Right cardiac atrium (tissue), 5 donors: ENCODE measurements at regions not wholly inside any gene's neighbourhood (a gene's known extent, or its start where the extent isn't known, plus 50 kb on each side); places are given as distances from the start of the nearest gene placed in this dataset.

Experiments
- ATAC-seq, 2 donors: fragments of 200-7000 bp; cut with Tn5 transposase; one replicate each; pipeline versions ENCODE4 v1.8.0 to v1.9.1; 2020; ENCODE audit warnings: moderate library complexity in 2 of 2, mild to moderate bottlenecking in 1 of 2
- DNase-seq, 3 donors: peaks; one replicate each; pipeline ENCODE4 v3.0.0-alpha.2; 2020
- H3K27ac ChIP-seq: one replicate; pipeline ENCODE4 v1.5.1; 2013; ENCODE audit warnings: mild to moderate bottlenecking, low read length, control low read depth, moderate library complexity
- H3K27me3 ChIP-seq: one replicate; pipeline ENCODE4 v1.6.1; 2013; ENCODE audit not compliant: control insufficient read depth, insufficient read depth
- H3K4me1 ChIP-seq: one replicate; pipeline ENCODE4 v1.6.1; 2013; ENCODE audit warnings: low read length; ENCODE audit not compliant: control insufficient read depth, insufficient read depth
- H3K4me3 ChIP-seq: one replicate; pipeline ENCODE4 v1.5.1; 2013; ENCODE audit warnings: low read length, control low read depth
- H3K9me3 ChIP-seq: one replicate; pipeline ENCODE4 v1.6.1; 2013; ENCODE audit warnings: low read length; ENCODE audit not compliant: control insufficient read depth
- WGBS: extraction: QIAGEN DNeasy Blood & Tissue Kit; methylation state at CpG from one replicate; pipeline ENCODE4 v1.1.7; 2013; 5-methylcytosine and 5-hydroxymethylcytosine counted together
- intact Hi-C, 4 donors: fragments of 100-400 bp; cut with DNase I; formaldehyde crosslinking; loops; one replicate each; pipeline versions ENCODE4 v1.11.0 to v1.14.0; 2022 to 2023
- donor health status: healthy with polysubstance abuse.
- donor health status: DM: no; HTN: yes; CAD: no.
- donor health status: DM: no; HTN: no; CAD: no.
- donor health status: DM: no; HTN: yes; CAD: no; lungs with severe emphysema.
- donor health status: DM: yes; HTN: yes; CAD: no.

DNA sequence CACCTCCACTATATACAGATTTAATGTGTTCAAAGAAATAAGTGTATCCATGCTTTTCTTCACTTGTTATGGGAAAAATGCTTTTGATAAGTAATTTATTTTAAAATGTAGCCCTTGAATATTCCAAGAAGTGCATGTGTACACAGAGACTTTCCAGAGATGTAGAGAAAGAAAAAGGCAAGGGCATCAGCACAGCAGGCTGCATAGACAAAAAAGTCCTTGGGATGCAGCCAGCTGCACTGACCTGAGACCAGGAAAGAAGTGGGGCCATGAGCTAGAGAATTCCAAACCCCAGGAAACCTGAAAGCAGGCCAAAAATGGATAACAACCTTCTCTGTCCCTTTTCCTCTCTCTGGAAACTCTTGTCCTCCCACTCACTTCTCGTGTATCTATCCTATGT is 51.6 kb upstream of the PRDM8 start:
- intact Hi-C loops = no loop called here
- H3K4me1 ChIP-seq = no peaks in the 10 kb centered on the region
- H3K4me3 ChIP-seq = no peak overlapping the region
- ATAC-seq (no peak), DNase-seq (no peak)
- no peaks in the 10 kb centered on the region for H3K27me3 ChIP-seq
- 69% methylated on average over 1 of the region's 1 CpG for WGBS
- no peaks in the 10 kb centered on the region for H3K9me3 ChIP-seq
- no peak overlapping the region for H3K27ac ChIP-seq

DNA sequence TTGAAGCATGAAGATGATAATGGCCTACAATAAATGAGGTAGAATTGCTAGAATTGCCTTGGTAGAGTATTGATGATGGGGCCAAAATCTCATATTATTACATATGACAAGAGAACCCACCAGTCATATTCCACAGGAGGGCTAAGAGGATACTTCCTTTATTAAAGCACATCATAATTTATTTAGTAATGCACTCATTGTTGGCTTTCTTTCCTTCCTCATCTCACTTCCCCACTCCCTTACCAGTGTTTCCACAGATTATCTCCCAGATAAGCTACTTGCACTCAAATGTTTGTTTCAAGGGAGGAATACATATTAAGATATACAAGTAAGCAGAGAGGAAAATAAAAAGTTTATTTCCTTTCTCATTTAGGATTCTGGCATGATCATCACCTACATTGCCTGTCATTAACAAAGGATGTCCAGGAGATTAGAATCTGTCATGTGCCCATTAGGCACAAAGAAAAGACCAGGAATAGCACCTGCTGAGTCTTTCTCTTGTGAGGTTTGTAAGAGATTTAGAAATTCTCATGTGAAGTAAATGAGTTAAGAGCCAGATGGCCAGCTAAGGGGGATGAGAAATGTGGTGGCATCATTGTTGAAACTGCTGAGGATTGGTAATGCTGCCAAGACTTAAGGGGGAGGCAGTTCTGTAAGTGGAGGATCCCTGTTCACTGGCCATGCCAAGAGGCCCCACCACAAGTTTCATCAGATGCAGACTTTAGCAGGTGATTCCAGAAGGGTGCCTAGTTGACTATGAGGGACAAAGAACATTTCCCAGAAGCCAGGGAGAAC is 52.4 kb upstream of the PRDM8 start:
- Histone ChIP-seq H3K27ac (no peak overlapping the region), H3K4me1 (no peaks in the 10 kb centered on the region), H3K9me3 (no peaks in the 10 kb centered on the region), H3K27me3 (no peaks in the 10 kb centered on the region), H3K4me3 (no peak overlapping the region)
- ATAC-seq (no peak), DNase-seq (no peak)
- intact Hi-C loops = no loop called here

DNA sequence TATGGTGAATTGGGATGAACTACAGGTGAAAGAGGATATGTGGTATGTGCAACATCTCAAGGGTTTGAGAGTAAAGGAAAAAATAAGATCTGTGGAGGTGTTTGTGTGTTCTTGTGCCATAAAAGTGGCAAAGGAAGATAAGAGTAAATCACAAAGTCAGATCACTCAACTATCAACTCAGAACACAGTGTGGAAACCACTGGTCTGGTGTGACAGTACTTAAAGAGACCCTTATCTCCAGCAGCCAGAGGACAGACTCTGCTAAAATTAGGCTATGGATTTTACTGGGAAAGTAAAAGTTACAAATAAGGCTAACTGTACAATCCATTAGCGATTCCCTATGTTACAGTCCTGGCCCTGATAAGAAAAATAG is 54.0 kb upstream of the PRDM8 start:
- no peaks in the 10 kb centered on the region for H3K4me1 ChIP-seq
- H3K4me3 ChIP-seq = no peak overlapping the region
- no peak overlapping the region for H3K27ac ChIP-seq
- DNase-seq = no peak
- 58% methylated on average over 1 of the region's 1 CpG for WGBS
- no peaks in the 10 kb centered on the region for H3K9me3 ChIP-seq
- no peaks in the 10 kb centered on the region for H3K27me3 ChIP-seq
- ATAC-seq = no peak
- intact Hi-C loops = no loop called here

DNA sequence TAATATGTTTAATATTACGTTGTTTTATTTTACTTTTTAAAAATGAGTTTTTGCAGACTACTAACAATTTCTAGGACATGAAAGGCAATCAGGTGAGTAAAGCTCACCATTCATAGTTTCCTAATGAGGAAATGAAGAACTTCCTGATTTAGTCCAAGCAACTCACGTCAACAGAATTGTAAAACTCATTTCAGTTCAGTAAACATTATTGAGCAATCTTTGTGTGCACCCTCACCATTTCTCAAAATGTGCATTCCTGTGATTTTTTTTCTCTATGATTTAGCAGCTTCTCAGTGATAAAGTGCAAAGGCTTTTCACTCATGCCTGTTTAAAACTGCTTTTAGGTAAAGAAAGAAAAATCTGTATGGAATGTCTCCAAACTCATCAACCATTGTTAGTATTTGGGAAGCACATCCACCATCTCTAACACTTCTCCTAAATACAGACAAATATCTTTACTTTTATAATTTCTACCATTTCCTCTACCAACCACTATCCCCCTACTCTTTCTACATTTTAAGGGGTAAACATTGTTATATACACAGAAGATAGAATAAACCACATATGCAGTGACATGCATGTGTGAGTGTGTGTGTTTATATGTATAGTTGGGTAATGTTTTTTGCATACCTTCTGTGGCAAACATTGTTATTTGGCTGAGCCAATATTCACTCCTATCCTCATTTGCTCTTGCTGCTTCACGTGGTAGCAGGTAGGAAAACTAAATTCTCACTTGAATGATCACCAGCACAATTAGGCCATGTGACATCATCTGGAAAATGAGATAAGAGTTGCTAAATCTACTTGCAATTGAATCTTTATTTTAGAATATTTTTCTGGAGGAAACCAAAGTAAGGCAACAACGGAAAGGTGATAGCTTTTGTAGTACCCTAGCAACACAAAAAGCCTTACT is 54.7 kb upstream of the PRDM8 start:
- H3K9me3 ChIP-seq = no peaks in the 10 kb centered on the region
- H3K4me1 ChIP-seq = no peaks in the 10 kb centered on the region
- no peak overlapping the region for H3K4me3 ChIP-seq
- ATAC-seq (no peak), DNase-seq (no peak)
- no peak overlapping the region for H3K27ac ChIP-seq
- no peaks in the 10 kb centered on the region for H3K27me3 ChIP-seq
- intact Hi-C loops = no loop called here
- 62% methylated on average over 4 of the region's 4 CpGs for WGBS

DNA sequence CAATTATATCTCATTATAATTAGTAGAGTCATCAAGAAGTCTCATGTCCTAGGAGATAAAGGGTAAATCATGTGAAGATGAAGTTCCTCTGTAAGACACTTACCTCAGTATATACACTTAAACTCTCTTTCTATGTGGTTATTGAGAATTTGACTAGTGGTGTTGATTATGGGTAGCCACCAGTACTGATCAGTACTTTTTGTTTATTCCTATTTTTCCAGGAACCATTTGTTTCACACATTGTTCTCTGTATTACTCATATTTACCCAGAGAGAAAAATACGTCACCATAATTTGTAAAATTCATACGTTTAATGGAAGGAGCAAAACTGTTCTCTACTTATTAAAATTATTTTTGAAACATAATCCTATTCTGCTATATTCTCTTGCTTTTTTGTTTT is 55.8 kb upstream of the PRDM8 start:
- Histone ChIP-seq H3K27me3 (no peaks in the 10 kb centered on the region), H3K4me3 (no peak overlapping the region), H3K4me1 (no peaks in the 10 kb centered on the region), H3K27ac (no peak overlapping the region), H3K9me3 (no peaks in the 10 kb centered on the region)
- intact Hi-C loops = no loop called here
- DNase-seq (no peak), ATAC-seq (no peak)
- WGBS = 95% methylated on average over 2 of the region's 2 CpGs

DNA sequence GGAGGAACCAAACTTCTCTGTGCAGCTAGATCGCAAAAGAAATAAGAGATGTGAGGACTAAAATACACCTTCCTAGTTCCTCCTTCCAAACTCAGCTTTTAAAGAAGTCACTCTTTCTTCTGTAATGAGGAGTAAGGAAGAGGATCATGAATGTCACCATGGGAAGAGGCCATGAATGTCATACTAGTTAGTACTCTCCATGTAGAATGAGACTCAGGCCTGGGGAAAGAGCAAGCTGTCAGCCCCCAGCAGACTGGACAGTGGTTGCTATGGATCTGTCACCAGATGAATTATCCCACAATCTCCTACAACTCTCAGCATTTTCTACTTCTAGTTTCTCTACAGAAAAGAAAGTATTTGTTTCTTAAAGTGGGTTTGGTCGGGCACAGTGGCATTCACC is 57.1 kb upstream of the PRDM8 start:
- H3K27ac ChIP-seq = no peak overlapping the region
- H3K27me3 ChIP-seq = no peaks in the 10 kb centered on the region
- H3K4me3 ChIP-seq = no peak overlapping the region
- 91% methylated on average over 2 of the region's 2 CpGs for WGBS
- intact Hi-C loops = no loop called here
- ATAC-seq (no peak), DNase-seq (no peak)
- no peaks in the 10 kb centered on the region for H3K4me1 ChIP-seq
- H3K9me3 ChIP-seq = no peaks in the 10 kb centered on the region

DNA sequence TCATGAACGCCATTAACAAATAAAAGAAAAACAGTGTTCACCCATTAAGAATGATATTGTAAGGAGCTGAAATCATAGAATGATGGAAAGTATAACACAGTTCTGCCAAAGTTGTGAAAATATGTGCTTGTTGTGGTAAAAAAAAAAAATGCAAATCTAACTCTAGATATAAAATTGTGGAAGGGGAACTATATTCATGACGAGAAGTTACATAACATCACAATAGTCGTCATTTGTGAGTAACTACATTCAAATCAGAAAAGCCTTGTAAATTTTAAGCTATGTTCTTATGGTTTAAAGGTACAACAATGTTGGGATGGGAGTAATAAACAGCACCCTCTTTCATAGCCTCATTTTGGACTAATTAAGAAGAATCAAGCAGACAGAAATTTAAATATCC is 57.6 kb upstream of the PRDM8 start:
- Histone ChIP-seq H3K4me3 (no peak overlapping the region), H3K4me1 (no peaks in the 10 kb centered on the region), H3K27ac (no peak overlapping the region), H3K27me3 (no peaks in the 10 kb centered on the region), H3K9me3 (no peaks in the 10 kb centered on the region)
- 86% methylated on average over 3 of the region's 3 CpGs for WGBS
- DNase-seq (no peak), ATAC-seq (no peak)
- intact Hi-C loops = no loop called here

DNA sequence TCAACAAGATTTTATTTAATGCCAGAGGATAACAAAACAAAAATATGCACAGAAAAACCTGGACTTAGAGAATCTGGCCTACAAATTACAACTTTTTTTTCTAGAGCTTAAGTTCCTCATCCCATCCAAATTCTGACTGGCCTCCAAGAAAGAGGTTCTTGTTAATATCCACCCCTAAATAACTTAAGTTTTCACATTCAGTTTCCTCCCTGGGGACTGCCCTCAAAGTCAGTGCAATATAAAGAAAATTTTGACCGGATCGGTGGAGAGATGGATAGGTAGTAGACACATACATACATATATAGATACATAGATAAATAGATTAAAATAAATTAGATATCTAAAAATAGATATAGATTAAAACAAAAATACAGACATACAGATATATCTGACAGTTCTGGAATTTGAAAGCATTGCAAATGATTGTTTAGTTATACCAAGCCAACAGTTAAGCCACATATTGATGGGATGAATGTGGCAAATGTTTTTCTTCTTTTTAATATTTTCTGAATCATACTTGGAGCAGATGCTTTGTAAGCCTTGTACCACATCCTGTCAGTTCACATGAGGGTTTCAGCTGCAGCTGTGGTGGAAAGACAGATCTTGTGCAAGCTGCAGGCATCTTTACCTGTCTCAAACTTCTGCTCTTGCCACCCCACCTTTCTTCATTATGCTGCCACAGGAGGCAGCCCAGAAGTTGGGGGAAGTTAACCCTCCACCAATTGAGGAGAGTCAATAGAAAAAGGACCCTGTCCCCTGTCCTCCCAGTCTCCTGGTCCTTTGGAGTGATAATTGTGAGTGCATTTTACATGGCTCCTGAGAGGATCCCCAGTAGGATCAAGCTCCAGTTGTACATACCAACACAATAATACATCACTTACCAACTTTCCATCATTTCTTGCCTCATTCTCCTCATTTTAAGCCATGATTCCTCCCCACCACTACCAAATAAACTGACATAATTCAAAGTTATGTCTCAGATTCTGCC is 58.5 kb upstream of the PRDM8 start:
- Histone ChIP-seq H3K27ac (no peak overlapping the region), H3K4me1 (no peaks in the 10 kb centered on the region), H3K4me3 (no peak overlapping the region), H3K9me3 (no peaks in the 10 kb centered on the region), H3K27me3 (no peaks in the 10 kb centered on the region)
- 70% methylated on average over 2 of the region's 2 CpGs for WGBS
- intact Hi-C loops = no loop called here
- ATAC-seq (no peak), DNase-seq (no peak)

DNA sequence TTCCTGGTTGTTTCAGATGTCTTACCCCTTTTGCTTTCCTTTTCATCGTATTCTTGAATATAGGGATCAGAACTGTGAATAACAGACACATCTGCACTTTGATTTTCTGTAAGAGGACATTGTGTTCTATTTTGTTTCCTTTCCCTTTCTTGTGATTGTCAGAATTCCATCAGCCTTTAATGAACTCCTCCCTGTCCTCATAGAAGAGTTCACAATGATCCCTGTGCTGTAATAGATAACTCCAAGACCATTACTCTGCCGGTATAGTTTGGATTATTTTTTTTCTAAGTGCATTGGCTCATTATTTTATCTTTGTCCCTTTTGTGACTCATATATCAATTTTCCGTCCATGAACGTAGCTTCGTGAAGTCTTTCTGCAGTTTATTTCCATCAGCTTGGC is 59.7 kb upstream of the PRDM8 start:
- no peak for ATAC-seq
- Histone ChIP-seq H3K27me3 (no peaks in the 10 kb centered on the region), H3K4me1 (no peaks in the 10 kb centered on the region), H3K4me3 (no peak overlapping the region), H3K27ac (no peak overlapping the region), H3K9me3 (no peaks in the 10 kb centered on the region)
- intact Hi-C loops = no loop called here
- 85% methylated on average over 5 of the region's 5 CpGs for WGBS
- no peak for DNase-seq

DNA sequence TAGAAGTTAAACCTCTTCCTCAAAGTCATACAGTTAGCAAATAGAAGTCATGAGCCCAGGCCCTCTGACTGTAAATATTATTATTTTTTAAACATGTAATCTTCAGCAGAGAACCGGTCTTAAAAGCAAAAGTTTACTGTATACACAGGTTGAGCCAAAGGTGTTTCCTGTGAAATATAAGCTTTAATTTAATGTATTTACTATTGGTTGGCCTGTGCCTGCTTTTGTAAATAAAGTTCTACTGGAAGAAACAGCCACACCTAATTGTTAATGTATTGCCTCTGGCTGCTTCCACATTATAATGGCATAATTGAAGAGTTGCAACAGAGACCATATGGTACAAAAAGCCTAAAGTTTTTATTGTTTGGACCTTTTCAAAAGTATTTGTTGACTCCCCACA is 61.0 kb upstream of the PRDM8 start:
- WGBS = 94% methylated on average over 1 of the region's 1 CpG
- Histone ChIP-seq H3K27ac (no peak overlapping the region), H3K27me3 (no peaks in the 10 kb centered on the region), H3K4me1 (no peaks in the 10 kb centered on the region), H3K9me3 (no peaks in the 10 kb centered on the region), H3K4me3 (no peak overlapping the region)
- intact Hi-C loops = no loop called here
- ATAC-seq (no peak), DNase-seq (no peak)

DNA sequence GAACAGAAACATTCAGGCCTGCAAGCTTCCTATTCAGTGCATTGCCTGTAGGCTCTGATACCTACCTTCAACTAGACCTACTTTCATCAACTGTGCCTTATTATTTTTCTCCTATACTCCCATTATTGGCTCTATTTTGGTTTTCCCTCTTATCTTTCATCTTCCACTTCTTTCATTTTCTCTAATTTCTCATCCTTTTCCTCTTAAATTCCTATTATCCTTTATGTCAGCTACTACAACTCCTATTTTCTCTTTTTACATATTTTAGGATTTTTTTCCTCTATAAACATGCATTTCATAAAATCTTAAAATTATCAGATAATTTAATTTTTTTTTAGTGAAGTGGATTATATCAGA is 61.6 kb upstream of the PRDM8 start:
- intact Hi-C loops = no loop called here
- H3K4me1 ChIP-seq = no peaks in the 10 kb centered on the region
- DNase-seq = no peak
- H3K27me3 ChIP-seq = no peaks in the 10 kb centered on the region
- ATAC-seq = no peak
- H3K9me3 ChIP-seq = no peaks in the 10 kb centered on the region
- H3K27ac ChIP-seq = no peak overlapping the region
- no peak overlapping the region for H3K4me3 ChIP-seq
